ENCODE measurements at regions not wholly inside any gene's neighbourhood (a gene's known extent, or its start where the extent isn't known, plus 50 kb on each side); places are given as distances from the start of the nearest gene placed in this dataset.
"Not testable (repeated sequence)": the region's sequence is repeated elsewhere in the genome, so short reads cannot be mapped to it uniquely, and the experiment has no call there.

GRCh38 chr2:53512071-53512826 lies 255.4 kb upstream of the CHAC2 start:
- H3K9me3 Mint-ChIP-seq: peaks cover 5% of the 10 kb centered on the region
- H3K27ac Mint-ChIP-seq: peak overlapping the region; percentile 45
- peaks cover 1% of the 10 kb centered on the region; the same call in 1 of the 2 replicates for H3K27me3 Mint-ChIP-seq (ENCODE audit: insufficient read depth)
- peak overlapping the region; percentile 58 for H3K4me3 Mint-ChIP-seq
- H3K36me3 Mint-ChIP-seq (ENCODE audit: low read depth): peaks cover 10% of the 10 kb centered on the region
- peaks cover 71% of the 10 kb centered on the region for H3K4me1 Mint-ChIP-seq (ENCODE audit: low read depth)
- no peak for TF ChIP-seq CTCF (IDR thresholded peaks at IDR 0.05)
- peak; percentile 71 for DNase-seq

GRCh38 chr2:53511549-53511948 lies 256.1 kb upstream of the CHAC2 start:
- Mint-ChIP-seq H3K27ac (peak overlapping the region; percentile 45; the same call in 1 of the 2 replicates), H3K4me3 (no peak overlapping the region; the same call in 1 of the 2 replicates), H3K36me3 (ENCODE audit: low read depth) (peaks cover 10% of the 10 kb centered on the region), H3K4me1 (ENCODE audit: low read depth) (peaks cover 78% of the 10 kb centered on the region), H3K9me3 (peaks cover 5% of the 10 kb centered on the region), H3K27me3 (ENCODE audit: insufficient read depth) (peaks cover 1% of the 10 kb centered on the region; the same call in 1 of the 2 replicates)
- no peak; the same call in 1 of the 2 replicates for TF ChIP-seq CTCF (IDR thresholded peaks at IDR 0.05)
- DNase-seq: no peak

DNA sequence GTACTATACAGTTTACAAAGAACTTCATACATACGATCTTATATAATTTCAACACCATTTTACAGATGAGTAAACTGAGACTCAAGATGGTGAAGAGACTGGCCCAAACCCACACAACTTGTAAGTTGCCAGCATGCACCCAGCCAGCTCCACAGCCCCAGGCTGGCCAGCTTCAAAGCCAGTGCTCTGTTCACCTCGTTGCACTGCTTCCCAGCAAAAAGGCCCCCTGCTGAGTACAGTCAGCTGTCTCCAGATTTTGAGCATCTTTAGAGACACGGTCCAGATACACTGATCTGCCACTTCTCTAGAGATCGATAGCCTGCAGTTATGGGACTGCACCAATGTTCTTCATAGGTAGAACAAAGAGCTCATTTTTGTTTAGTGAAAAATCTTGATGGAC lies 257.2 kb upstream of the CHAC2 start:
- H3K9me3 Mint-ChIP-seq: peaks cover 5% of the 10 kb centered on the region
- no peak overlapping the region for H3K4me3 Mint-ChIP-seq
- no peak overlapping the region for H3K27ac Mint-ChIP-seq
- peaks cover 10% of the 10 kb centered on the region for H3K36me3 Mint-ChIP-seq (ENCODE audit: low read depth)
- peaks cover 1% of the 10 kb centered on the region for H3K27me3 Mint-ChIP-seq (ENCODE audit: insufficient read depth)
- no peak for DNase-seq
- TF ChIP-seq CTCF (IDR thresholded peaks at IDR 0.05): no peak
- H3K4me1 Mint-ChIP-seq (ENCODE audit: low read depth): peaks cover 84% of the 10 kb centered on the region

- Mint-ChIP-seq H3K4me3 (no peak overlapping the region), H3K27ac (no peak overlapping the region), H3K36me3 (ENCODE audit: low read depth) (peaks cover 10% of the 10 kb centered on the region), H3K4me1 (ENCODE audit: low read depth) (peaks cover 84% of the 10 kb centered on the region), H3K27me3 (ENCODE audit: insufficient read depth) (peaks cover 1% of the 10 kb centered on the region), H3K9me3 (peaks cover 5% of the 10 kb centered on the region)
- TF ChIP-seq CTCF (IDR thresholded peaks at IDR 0.05): no peak
- DNase-seq: no peak
Measured at GRCh38 chr2:53509831-53510388, 257.7 kb upstream of the CHAC2 start.

- no peak overlapping the region for H3K27ac Mint-ChIP-seq
- H3K9me3 Mint-ChIP-seq: peaks cover 5% of the 10 kb centered on the region
- H3K4me1 Mint-ChIP-seq (ENCODE audit: low read depth): peaks cover 78% of the 10 kb centered on the region
- H3K36me3 Mint-ChIP-seq (ENCODE audit: low read depth): peaks cover 10% of the 10 kb centered on the region
- peaks cover 1% of the 10 kb centered on the region for H3K27me3 Mint-ChIP-seq (ENCODE audit: insufficient read depth)
- DNase-seq: no peak
- no peak overlapping the region for H3K4me3 Mint-ChIP-seq
- peak; percentile 30; the same call in 1 of the 2 replicates for TF ChIP-seq CTCF (IDR thresholded peaks at IDR 0.05)
Measured at GRCh38 chr2:53508667-53509066, 258.9 kb upstream of the CHAC2 start.

- Mint-ChIP-seq H3K27ac (peak overlapping the region; percentile 28; the same call in 1 of the 2 replicates), H3K4me1 (ENCODE audit: low read depth) (peaks cover 62% of the 10 kb centered on the region), H3K4me3 (peak overlapping the region; percentile 34; the same call in 1 of the 2 replicates)
- DNase-seq: peak; percentile 63
- not testable (repeated sequence) for H3K9me3 Mint-ChIP-seq; H3K27me3 Mint-ChIP-seq (ENCODE audit: insufficient read depth); H3K36me3 Mint-ChIP-seq (ENCODE audit: low read depth)
Measured at GRCh38 chr2:53507070-53507469, 260.5 kb upstream of the CHAC2 start.

All from HFFc6 (cell line).